Endothelial cell of umbilical vein (primary cell): ENCODE measurements at regions not wholly inside any gene's neighbourhood (a gene's known extent, or its start where the extent isn't known, plus 50 kb on each side); places are given as distances from the start of the nearest gene placed in this dataset.

ENCODE experiments used
- BruUV-seq: library from RNA; stranded (reverse); fragments of 400-500 nt; replicated peaks from 2 replicates; lab custom pipeline; 2021; lab: Mats Ljungman, UMichigan
- CTCF ChIA-PET: fragments of 300-600, 350-600 bp; sonication (Branson Sonifier 250); formaldehyde crosslinking; loops from one replicate; lab custom pipeline; 2021; ENCODE audit warnings: antibody characterized with exemption, inconsistent platforms; lab: Charles Lee
- POLR2A ChIA-PET: fragments of 300-600, 350-600 bp; sonication (Branson Sonifier 250); formaldehyde crosslinking; loops from one replicate; lab custom pipeline; 2021; ENCODE audit warnings: antibody characterized with exemption, inconsistent platforms; lab: Charles Lee
- DNase-seq: peaks from one replicate; pipeline ENCODE4 v3.0.0-alpha.2; 2011; ENCODE audit warnings: low read depth, low spot score
- FAIRE-seq: peaks from 2 replicates; lab custom pipeline; 2011; peaks lifted over from hg19 to GRCh38; lab: Jason Lieb, UNC
- H2AFZ ChIP-seq: 2 replicates; pipeline ENCODE4 v1.6.0; 2012; ENCODE audit warnings: low read depth, low read length, control low read depth, inconsistent platforms
- H3K27ac ChIP-seq: 2 replicates; pipeline ENCODE4 v1.5.1; 2011; ENCODE audit warnings: low read depth, mild to moderate bottlenecking, control low read depth, low read length, moderate library complexity; ENCODE audit not compliant: insufficient read depth
- H3K27me3 ChIP-seq, 2 experiments: 2 replicates each; pipeline versions ENCODE4 v1.6.0 to v1.6.1; 2011; ENCODE audit warnings: low read length in 2 of 2, mixed read lengths in 1 of 2; ENCODE audit not compliant: control insufficient read depth in 2 of 2, insufficient read depth in 2 of 2
- H3K36me3 ChIP-seq, 2 experiments: 2 replicates in 1 of 2; 3 replicates in 1 of 2; pipeline ENCODE4 v1.5.1; 2011; ENCODE audit warnings: low read length in 2 of 2, mild to moderate bottlenecking in 1 of 2, moderate library complexity in 1 of 2; ENCODE audit not compliant: control insufficient read depth in 2 of 2, insufficient read depth in 2 of 2; ENCODE audit errors: extremely low read depth in 1 of 2
- H3K4me1 ChIP-seq: 3 replicates; pipeline ENCODE4 v1.5.1; 2011; ENCODE audit warnings: mild to moderate bottlenecking, low read length; ENCODE audit not compliant: control insufficient read depth, insufficient read depth; ENCODE audit errors: extremely low read depth
- H3K4me2 ChIP-seq: 2 replicates; pipeline ENCODE4 v1.6.1; 2011; ENCODE audit warnings: low read length, control low read depth, mixed read lengths; ENCODE audit not compliant: insufficient read depth
- H3K4me3 ChIP-seq, 3 experiments: fragments of 200-600 bp in 1 of 3; sonication (generic), shearing (Covaris generic) in 1 of 3; replicated peaks in 1 of 3; 2 replicates each; pipeline ENCODE4 v1.5.1; 2011 to 2016; ENCODE audit warnings: control low read depth in 3 of 3, low read length in 3 of 3, mild to moderate bottlenecking in 2 of 3, inconsistent platforms in 1 of 3, low read depth in 1 of 3, moderate library complexity in 1 of 3; ENCODE audit not compliant: insufficient read depth in 1 of 3
- H3K79me2 ChIP-seq: 2 replicates; pipeline ENCODE4 v1.6.0; 2012; ENCODE audit warnings: low read length, inconsistent platforms; ENCODE audit not compliant: control insufficient read depth, insufficient read depth
- H3K9ac ChIP-seq: replicated peaks from 2 replicates; pipeline ENCODE3; 2011; ENCODE audit warnings: low read length, control low read depth; ENCODE audit not compliant: insufficient read depth; ENCODE audit errors: extremely low read depth
- H3K9me1 ChIP-seq: replicated peaks from 3 replicates; pipeline ENCODE4 v1.6.0; 2011; ENCODE audit warnings: mild to moderate bottlenecking, low read length; ENCODE audit not compliant: control insufficient read depth, insufficient read depth; ENCODE audit errors: extremely low read depth
- H3K9me3 ChIP-seq: replicated peaks from 2 replicates; pipeline ENCODE4 v1.5.1; 2012; ENCODE audit warnings: low read length, inconsistent platforms; ENCODE audit not compliant: control insufficient read depth, insufficient read depth
- H4K20me1 ChIP-seq: replicated peaks from 2 replicates; pipeline ENCODE3; 2011; ENCODE audit warnings: mild to moderate bottlenecking, low read length; ENCODE audit not compliant: control insufficient read depth, insufficient read depth; ENCODE audit errors: extremely low read depth
- CTCF ChIP-seq, 2 donors: IDR thresholded peaks; 1 replicate in 1 of 2; 2 replicates in 1 of 2; pipeline ENCODE4 v1.5.1; 2011; ENCODE audit warnings: low read length in 2 of 2, mild to moderate bottlenecking in 2 of 2, moderate library complexity in 2 of 2, control low read depth in 1 of 2, inconsistent platforms in 1 of 2, low read depth in 1 of 2; ENCODE audit not compliant: insufficient read depth in 1 of 2; ENCODE audit errors: extremely low read depth in 1 of 2
- EZH2 ChIP-seq: IDR thresholded peaks from 2 replicates; pipeline ENCODE4 v1.6.1; 2012; ENCODE audit warnings: borderline replicate concordance, low read depth, mild to moderate bottlenecking, moderate library complexity, low read length, inconsistent platforms; ENCODE audit not compliant: severe bottlenecking
- FOS ChIP-seq: IDR thresholded peaks from 2 replicates; pipeline ENCODE4 v1.6.1; 2011; ENCODE audit warnings: mild to moderate bottlenecking, low read length, moderate library complexity, borderline replicate concordance; ENCODE audit not compliant: insufficient read depth
- GATA2 ChIP-seq: IDR thresholded peaks from 2 replicates; pipeline ENCODE4 v1.7.0; 2011; ENCODE audit warnings: low read depth, mild to moderate bottlenecking, moderate library complexity, mixed read lengths, low read length; ENCODE audit not compliant: insufficient read length, insufficient read depth
- JUN ChIP-seq: IDR thresholded peaks from 2 replicates; pipeline ENCODE4 v1.6.1; 2011; ENCODE audit warnings: borderline replicate concordance, low read depth; ENCODE audit not compliant: insufficient read length, insufficient read depth
- MAX ChIP-seq: IDR thresholded peaks from 2 replicates; pipeline ENCODE4 v1.6.1; 2011; ENCODE audit not compliant: insufficient read depth, insufficient read length
- MYC ChIP-seq: IDR thresholded peaks from one replicate; pipeline ENCODE4 v1.6.1; 2011; ENCODE audit warnings: mild to moderate bottlenecking, low read depth, low read length
- POLR2A ChIP-seq: IDR thresholded peaks from 2 replicates; pipeline ENCODE4 v1.6.1; 2012; ENCODE audit warnings: low read depth, mild to moderate bottlenecking, control low read depth, low read length
- POLR2AphosphoS5 ChIP-seq: IDR thresholded peaks from 2 replicates; pipeline ENCODE4 v1.6.1; 2012; ENCODE audit warnings: low read depth, mild to moderate bottlenecking, control low read depth, low read length, moderate library complexity; ENCODE audit not compliant: insufficient read depth
- dilution Hi-C: fragments of 300-500 bp; cut with MboI; formaldehyde crosslinking; loops from one replicate; pipeline ENCODE4 v1.15.0; 2019; ENCODE audit warnings: low sequenced_read_pairs; ENCODE audit not compliant: extremely low pct_ligation_motif_present
- intact Hi-C: fragments of 100-400 bp; cut with micrococcal nuclease; formaldehyde crosslinking; loops from one replicate; pipeline ENCODE4 v1.10.0; 2022

GRCh38 chr14:65231286-65231980, 129.1 kb upstream of the MAX start:
- POLR2A ChIA-PET: no interaction called here
- TF ChIP-seq EZH2: no peak
- no peak for TF ChIP-seq MAX
- no peak for TF ChIP-seq POLR2A
- no peak for TF ChIP-seq POLR2AphosphoS5
- TF ChIP-seq GATA2: no peak
- no peak for TF ChIP-seq CTCF (IDR thresholded peaks at IDR 0.05; ENCODE audit: extremely low read depth in 1 of 2, insufficient read depth in 1 of 2, low read depth in 1 of 2, low read length in 2 of 2)
- no peak for TF ChIP-seq FOS
- no peak for TF ChIP-seq JUN
- TF ChIP-seq MYC: no peak
- H3K79me2 ChIP-seq: no peaks in the 10 kb centered on the region
- no peak overlapping the region for H3K27ac ChIP-seq
- H3K27me3 ChIP-seq: no peaks in the 10 kb centered on the region
- BruUV-seq: no TSS peak
- peaks cover 17% of the 10 kb centered on the region for H3K4me1 ChIP-seq
- H3K4me2 ChIP-seq: no peak overlapping the region
- intact Hi-C loops (loop anchor here (2.0 kb wide), 1 partner anchor 27 kb away; no protein-coding TSS in a partner anchor), dilution Hi-C loops (no loop called here)
- CTCF ChIA-PET: interaction anchor here (0.9 to 1.2 kb wide), 2 partner anchors 16 to 181 kb away, joined by 4 read pairs; partner anchors contain the start of gene FUT8
- no peaks in the 10 kb centered on the region for H3K9me1 ChIP-seq
- no peak overlapping the region for H2AFZ ChIP-seq
- H3K9ac ChIP-seq: no peak overlapping the region
- no peaks in the 10 kb centered on the region for H3K36me3 ChIP-seq
- H3K9me3 ChIP-seq: no peaks in the 10 kb centered on the region
- DNase-seq (no peak), FAIRE-seq (no peak)
- no peaks in the 10 kb centered on the region for H4K20me1 ChIP-seq
- H3K4me3 ChIP-seq: no peak overlapping the region
